Sigmoid colon (tissue), 6 donors: ENCODE measurements at regions not wholly inside any gene's neighbourhood (a gene's known extent, or its start where the extent isn't known, plus 50 kb on each side); places are given as distances from the start of the nearest gene placed in this dataset.

Source experiments
- DNase-seq: peaks from one replicate; pipeline ENCODE4 v3.0.0-alpha.2; 2019
- H3K27ac ChIP-seq, 4 donors: fragments of 200-600 bp; sonication (generic); one replicate each; pipeline ENCODE4 v1.5.1; 2016 to 2019; ENCODE audit warnings: mild to moderate bottlenecking in 1 of 4
- H3K27me3 ChIP-seq, 3 donors: fragments of 200-600 bp; sonication (generic); one replicate each; pipeline ENCODE4 v1.5.1; 2019; ENCODE audit warnings: mild to moderate bottlenecking in 1 of 3
- H3K36me3 ChIP-seq, 4 donors: fragments of 200-600 bp; sonication (generic); one replicate each; pipeline ENCODE4 v1.5.1; 2016 to 2019
- H3K4me1 ChIP-seq, 4 donors: fragments of 200-600 bp; sonication (generic); one replicate each; pipeline ENCODE4 v1.5.1; 2017 to 2019
- H3K4me3 ChIP-seq, 4 donors: fragments of 200-600 bp; sonication (generic); one replicate each; pipeline ENCODE4 v1.5.1; 2017 to 2019; ENCODE audit warnings: mild to moderate bottlenecking in 2 of 4, moderate library complexity in 1 of 4
- H3K9me3 ChIP-seq, 4 donors: fragments of 200-600 bp in 3 of 4; sonication (generic) in 3 of 4; one replicate each; pipeline versions ENCODE4 v1.5.1 to v1.6.1; 2013 to 2019
- CTCF ChIP-seq, 4 experiments: fragments of 450-650 bp in 3 of 4; fragments of 200-600 bp in 1 of 4; IDR thresholded peaks; one replicate each; pipeline ENCODE4 v1.5.1; 2016 to 2019; ENCODE audit warnings: antibody characterized with exemption in 4 of 4, mild to moderate bottlenecking in 3 of 4, moderate library complexity in 2 of 4
- EP300 ChIP-seq, 4 donors: sonication (generic); formaldehyde crosslinking; IDR thresholded peaks; one replicate each; pipeline ENCODE4 v1.6.1; 2017; ENCODE audit warnings: antibody characterized with exemption in 4 of 4
- POLR2A ChIP-seq, 2 donors: fragments of 450-650 bp; IDR thresholded peaks; one replicate each; pipeline ENCODE4 v1.6.1; 2016; ENCODE audit warnings: antibody characterized with exemption in 2 of 2, mild to moderate bottlenecking in 2 of 2, moderate library complexity in 2 of 2
- POLR2AphosphoS5 ChIP-seq, 4 donors: sonication (generic); formaldehyde crosslinking; IDR thresholded peaks; one replicate each; pipeline ENCODE4 v1.6.1; 2017; ENCODE audit warnings: antibody characterized with exemption in 4 of 4
- WGBS, 2 donors: extraction: QIAGEN DNeasy Blood & Tissue Kit; methylation state at CpG; one replicate each; pipeline ENCODE4 v1.1.7; 2013; 5-methylcytosine and 5-hydroxymethylcytosine counted together
- intact Hi-C: fragments of 100-400 bp; cut with DNase I; formaldehyde crosslinking; loops from one replicate; pipeline ENCODE4 v1.15.1; 2023
- donor health status: healthy with polysubstance abuse.
- donor health status: healthy.

- Histone ChIP-seq H3K4me1 (no peaks in the 10 kb centered on the region), H3K36me3 (no peaks in the 10 kb centered on the region), H3K27me3 (peaks cover 3 to 42% (median 15%) of the 10 kb centered on the region in 3 donors), H3K9me3 (peaks cover 0 to 22% (median 2%) of the 10 kb centered on the region in 4 donors), H3K27ac (no peak overlapping the region), H3K4me3 (no peak overlapping the region)
- TF ChIP-seq POLR2AphosphoS5 (IDR thresholded peaks at IDR 0.05), result no peak
- no peak for TF ChIP-seq CTCF (IDR thresholded peaks at IDR 0.05)
- no peak for TF ChIP-seq EP300 (IDR thresholded peaks at IDR 0.05)
- TF ChIP-seq POLR2A (IDR thresholded peaks at IDR 0.05), result no peak
- DNase-seq, result no peak
- intact Hi-C loops, result no loop called here
- WGBS, 2 donors, result 67 to 76% methylated on average over 26 of the region's 26 CpGs
Measured at GRCh38 chr12:34339922-34340321, 317.6 kb downstream of the ALG10 start.

- no peak for TF ChIP-seq EP300 (IDR thresholded peaks at IDR 0.05)
- no peak for TF ChIP-seq POLR2AphosphoS5 (IDR thresholded peaks at IDR 0.05)
- Histone ChIP-seq H3K27me3 (peaks cover 3 to 41% (median 7%) of the 10 kb centered on the region in 3 donors), H3K36me3 (no peaks in the 10 kb centered on the region), H3K9me3 (peaks cover 0 to 27% (median 2%) of the 10 kb centered on the region in 4 donors), H3K27ac (no peak overlapping the region), H3K4me3 (no peak overlapping the region), H3K4me1 (no peaks in the 10 kb centered on the region)
- intact Hi-C loops, result no loop called here
- DNase-seq, result no peak
- 59 to 69% methylated on average over 49 of the region's 49 CpGs for WGBS, 2 donors
Measured at GRCh38 chr12:34340534-34341361, 318.5 kb downstream of the ALG10 start.

GRCh38 chr12:34341362-34341733, 319.1 kb downstream of the ALG10 start:
- no peaks in the 10 kb centered on the region for H3K36me3 ChIP-seq
- intact Hi-C loops, result no loop called here
- no peak overlapping the region for H3K4me3 ChIP-seq
- peaks cover 0 to 23% (median 0%) of the 10 kb centered on the region in 4 donors for H3K9me3 ChIP-seq
- no peak for TF ChIP-seq EP300 (IDR thresholded peaks at IDR 0.05)
- TF ChIP-seq POLR2AphosphoS5 (IDR thresholded peaks at IDR 0.05), result no peak
- no peak for TF ChIP-seq CTCF (IDR thresholded peaks at IDR 0.05)
- whole genome bisulfite sequencing, 2 donors, result 54 to 55% methylated on average over 21 of the region's 21 CpGs
- no peak overlapping the region for H3K27ac ChIP-seq
- H3K4me1 ChIP-seq, result no peaks in the 10 kb centered on the region
- no peak for DNase-seq
- peaks cover 3 to 35% (median 4%) of the 10 kb centered on the region in 3 donors for H3K27me3 ChIP-seq

GRCh38 chr12:34342048-34342447, 319.8 kb downstream of the ALG10 start:
- peaks cover 0 to 23% (median 0%) of the 10 kb centered on the region in 4 donors for H3K9me3 ChIP-seq
- intact Hi-C loops, result no loop called here
- H3K27ac ChIP-seq, result no peak overlapping the region
- no peaks in the 10 kb centered on the region for H3K4me1 ChIP-seq
- peaks cover 3 to 32% (median 4%) of the 10 kb centered on the region in 3 donors for H3K27me3 ChIP-seq
- no peak overlapping the region for H3K4me3 ChIP-seq
- 60 to 68% methylated on average over 25 of the region's 25 CpGs for WGBS, 2 donors
- H3K36me3 ChIP-seq, result no peaks in the 10 kb centered on the region
- TF ChIP-seq POLR2AphosphoS5 (IDR thresholded peaks at IDR 0.05) (no peak), CTCF (IDR thresholded peaks at IDR 0.05) (no peak), POLR2A (IDR thresholded peaks at IDR 0.05) (no peak), EP300 (IDR thresholded peaks at IDR 0.05) (no peak)
- DNase-seq, result no peak

- DNase-seq, result no peak
- intact Hi-C loops, result no loop called here
- Histone ChIP-seq H3K36me3 (no peaks in the 10 kb centered on the region), H3K27me3 (peaks cover 3 to 31% (median 6%) of the 10 kb centered on the region in 3 donors), H3K9me3 (peaks cover 0 to 21% (median 0%) of the 10 kb centered on the region in 4 donors), H3K4me3 (no peak overlapping the region), H3K4me1 (no peaks in the 10 kb centered on the region), H3K27ac (no peak overlapping the region)
- WGBS, 2 donors, result 72 to 77% methylated on average over 22 of the region's 22 CpGs
- TF ChIP-seq CTCF (IDR thresholded peaks at IDR 0.05) (no peak), POLR2AphosphoS5 (IDR thresholded peaks at IDR 0.05) (no peak), EP300 (IDR thresholded peaks at IDR 0.05) (no peak), POLR2A (IDR thresholded peaks at IDR 0.05) (no peak)
Measured at GRCh38 chr12:34343345-34343744, 321.0 kb downstream of the ALG10 start.
